ENCODE measurements at regions not wholly inside any gene's neighbourhood (a gene's known extent, or its start where the extent isn't known, plus 50 kb on each side); places are given as distances from the start of the nearest gene placed in this dataset.

- TF ChIP-seq PHF8 (IDR thresholded peaks at IDR 0.05; ENCODE audit: borderline replicate concordance, low read depth) (no peak), HDAC2 (IDR thresholded peaks at IDR 0.05) (no peak), GATA3 (IDR thresholded peaks at IDR 0.05; ENCODE audit: borderline replicate concordance) (no peak), TFCP2L1 (CRISPR knock-in tag; IDR thresholded peaks at IDR 0.05) (no peak), RAD21 (conservative IDR thresholded peaks at IDR 0.05 in 1 of 2, IDR thresholded peaks at IDR 0.05 in 1 of 2) (no peak), HOXB5 (CRISPR knock-in tag; IDR thresholded peaks at IDR 0.05) (no peak), EHF (CRISPR knock-in tag; IDR thresholded peaks at IDR 0.05) (no peak), SREBF2 (IDR thresholded peaks at IDR 0.05) (no peak), HOXB13 (CRISPR knock-in tag; IDR thresholded peaks at IDR 0.05; ENCODE audit: low read depth) (no peak), EHMT2 (IDR thresholded peaks at IDR 0.05; ENCODE audit: low read depth) (no peak), POLR2AphosphoS2 (conservative IDR thresholded peaks at IDR 0.05; ENCODE audit: low read length) (no peak), MAFK (IDR thresholded peaks at IDR 0.05; ENCODE audit: partially characterized antibody) (no peak), SMC3 (IDR thresholded peaks at IDR 0.05) (no peak), ZC3H11A (IDR thresholded peaks at IDR 0.05) (no peak), REST (IDR thresholded peaks at IDR 0.05) (no peak)
- TF ChIP-seq, protein P1, sequence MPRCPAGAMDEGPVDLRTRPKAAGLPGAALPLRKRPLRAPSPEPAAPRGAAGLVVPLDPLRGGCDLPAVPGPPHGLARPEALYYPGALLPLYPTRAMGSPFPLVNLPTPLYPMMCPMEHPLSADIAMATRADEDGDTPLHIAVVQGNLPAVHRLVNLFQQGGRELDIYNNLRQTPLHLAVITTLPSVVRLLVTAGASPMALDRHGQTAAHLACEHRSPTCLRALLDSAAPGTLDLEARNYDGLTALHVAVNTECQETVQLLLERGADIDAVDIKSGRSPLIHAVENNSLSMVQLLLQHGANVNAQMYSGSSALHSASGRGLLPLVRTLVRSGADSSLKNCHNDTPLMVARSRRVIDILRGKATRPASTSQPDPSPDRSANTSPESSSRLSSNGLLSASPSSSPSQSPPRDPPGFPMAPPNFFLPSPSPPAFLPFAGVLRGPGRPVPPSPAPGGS (IDR thresholded peaks at IDR 0.05), result no peak
- TF ChIP-seq, protein P2, sequence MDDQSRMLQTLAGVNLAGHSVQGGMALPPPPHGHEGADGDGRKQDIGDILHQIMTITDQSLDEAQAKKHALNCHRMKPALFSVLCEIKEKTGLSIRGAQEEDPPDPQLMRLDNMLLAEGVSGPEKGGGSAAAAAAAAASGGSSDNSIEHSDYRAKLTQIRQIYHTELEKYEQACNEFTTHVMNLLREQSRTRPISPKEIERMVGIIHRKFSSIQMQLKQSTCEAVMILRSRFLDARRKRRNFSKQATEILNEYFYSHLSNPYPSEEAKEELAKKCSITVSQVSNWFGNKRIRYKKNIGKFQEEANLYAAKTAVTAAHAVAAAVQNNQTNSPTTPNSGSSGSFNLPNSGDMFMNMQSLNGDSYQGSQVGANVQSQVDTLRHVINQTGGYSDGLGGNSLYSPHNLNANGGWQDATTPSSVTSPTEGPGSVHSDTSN (IDR thresholded peaks at IDR 0.05), result no peak
- H3K4me2 ChIP-seq, result no peak overlapping the region
- ATAC-seq, result no peak
- POLR2A ChIA-PET, result no interaction called here
- CTCF ChIA-PET, result no interaction called here
- H3K4me1 ChIP-seq, result no peaks in the 10 kb centered on the region
- H3K9me3 ChIP-seq, result no peaks in the 10 kb centered on the region
- no peak for FAIRE-seq
- no peak overlapping the region for H3K4me3 ChIP-seq
- no peak overlapping the region for H3K27ac ChIP-seq
- 58% methylated on average over 7 of the region's 7 CpGs for WGBS (ENCODE audit: missing lambda C conversion rate)
- DNase-seq (ENCODE audit: low read depth in 1 of 2, low spot score in 1 of 2), result peak in 1 of 2 experiments; percentile 2
Observed at GRCh38 chr4:143286701-143287571, 49.7 kb upstream of the GAB1 start.
